Natural killer cell (primary cell): ENCODE measurements at regions not wholly inside any gene's neighbourhood (a gene's known extent, or its start where the extent isn't known, plus 50 kb on each side); places are given as distances from the start of the nearest gene placed in this dataset.

ENCODE experiments used
- ATAC-seq, 3 donors: fragments of 150-1000 bp in 2 of 3; fragments of 200-7000 bp in 1 of 3; cut with Tn5 transposase; 1 replicate in 1 of 3; 2 replicates in 2 of 3; pipeline ENCODE4 v1.10.0; 2021; ENCODE audit warnings: mild to moderate bottlenecking in 2 of 3, moderate library complexity in 2 of 3
- DNase-seq, 2 donors: peaks; one replicate each; pipeline versions ENCODE4 v3.0.0 to v3.0.0-alpha.2; 2013 to 2021; ENCODE audit warnings: mixed read lengths in 1 of 2
- H3K27ac ChIP-seq: one replicate; pipeline ENCODE4 v1.5.1; 2013; ENCODE audit warnings: mild to moderate bottlenecking, low read length
- H3K27me3 ChIP-seq: one replicate; pipeline ENCODE4 v1.6.1; 2013; ENCODE audit warnings: low read length; ENCODE audit not compliant: control insufficient read depth, insufficient read depth
- H3K36me3 ChIP-seq: one replicate; pipeline ENCODE4 v1.6.1; 2013; ENCODE audit warnings: low read length; ENCODE audit not compliant: control insufficient read depth, insufficient read depth
- H3K4me1 ChIP-seq: one replicate; pipeline ENCODE4 v1.6.1; 2013; ENCODE audit warnings: low read length; ENCODE audit not compliant: control insufficient read depth, insufficient read depth
- H3K4me3 ChIP-seq: one replicate; pipeline ENCODE4 v1.5.1; 2013; ENCODE audit warnings: low read length
- H3K9me3 ChIP-seq: one replicate; pipeline ENCODE4 v1.6.1; 2013; ENCODE audit warnings: low read length; ENCODE audit not compliant: control insufficient read depth, insufficient read depth
- H3K27ac Mint-ChIP-seq, 2 donors: one replicate each; pipeline ENCODE4 v1.8.0; 2022; ENCODE audit warnings: mild to moderate bottlenecking in 2 of 2, mixed read lengths in 2 of 2, moderate library complexity in 1 of 2
- H3K27me3 Mint-ChIP-seq, 2 donors: one replicate each; pipeline ENCODE4 v1.8.0; 2022; ENCODE audit warnings: low read depth in 2 of 2, mixed read lengths in 2 of 2
- H3K36me3 Mint-ChIP-seq: one replicate; pipeline ENCODE4 v1.8.0; 2022; ENCODE audit warnings: mixed read lengths
- H3K4me1 Mint-ChIP-seq, 2 donors: one replicate each; pipeline ENCODE4 v1.8.0; 2022; ENCODE audit warnings: mixed read lengths in 2 of 2
- H3K4me3 Mint-ChIP-seq: one replicate; pipeline ENCODE4 v1.8.0; 2022; ENCODE audit warnings: mild to moderate bottlenecking, moderate library complexity, mixed read lengths
- H3K9me3 Mint-ChIP-seq, 2 donors: one replicate each; pipeline ENCODE4 v1.8.0; 2022; ENCODE audit warnings: mixed read lengths in 2 of 2
- CTCF ChIP-seq: fragments of 200-600 bp; IDR thresholded peaks from one replicate; pipeline ENCODE4 v1.8.0; 2022; ENCODE audit warnings: antibody characterized with exemption
- WGBS: methylation state at CpG from one replicate; pipeline ENCODE4 v1.1.7; 2013; ENCODE audit warnings: missing lambda C conversion rate; ENCODE audit not compliant: insufficient coverage; 5-methylcytosine and 5-hydroxymethylcytosine counted together
- intact Hi-C: fragments of 100-400 bp; cut with micrococcal nuclease; formaldehyde crosslinking; loops from one replicate; pipeline ENCODE4 v1.14.2; 2022

- Mint-ChIP-seq H3K9me3 (peaks cover 19 to 25% of the 10 kb centered on the region in 2 donors), H3K4me1 (no peaks in the 10 kb centered on the region), H3K36me3 (peaks cover 8% of the 10 kb centered on the region), H3K27ac (no peak overlapping the region), H3K27me3 (no peaks in the 10 kb centered on the region), H3K4me3 (no peak overlapping the region)
- DNase-seq, result no peak
- no peak overlapping the region for H3K4me3 ChIP-seq
- WGBS, result 48% methylated on average over 2 of the region's 3 CpGs
- no peak for TF ChIP-seq CTCF
- no peaks in the 10 kb centered on the region for H3K27me3 ChIP-seq
- H3K9me3 ChIP-seq, result peaks cover 6% of the 10 kb centered on the region
- ATAC-seq, result no peak
- no peaks in the 10 kb centered on the region for H3K4me1 ChIP-seq
- intact Hi-C loops, result no loop called here
- no peaks in the 10 kb centered on the region for H3K36me3 ChIP-seq
- H3K27ac ChIP-seq, result no peak overlapping the region
Observed at GRCh38 chr7:153581419-153581818, 470.8 kb upstream of the DPP6 start.

GRCh38 chr7:153584132-153584531 is 468.1 kb upstream of the DPP6 start:
- Mint-ChIP-seq H3K27me3 (no peaks in the 10 kb centered on the region), H3K36me3 (no peaks in the 10 kb centered on the region), H3K27ac (no peak overlapping the region), H3K4me3 (no peak overlapping the region), H3K4me1 (no peaks in the 10 kb centered on the region), H3K9me3 (peaks cover 5 to 8% of the 10 kb centered on the region in 2 donors)
- no peaks in the 10 kb centered on the region for H3K36me3 ChIP-seq
- H3K27ac ChIP-seq, result no peak overlapping the region
- H3K4me3 ChIP-seq, result no peak overlapping the region
- intact Hi-C loops, result no loop called here
- peaks cover 13% of the 10 kb centered on the region for H3K9me3 ChIP-seq
- TF ChIP-seq CTCF, result no peak
- DNase-seq, result no peak
- WGBS, result 100% methylated on average over 2 of the region's 3 CpGs
- H3K4me1 ChIP-seq, result no peaks in the 10 kb centered on the region
- no peak for ATAC-seq
- H3K27me3 ChIP-seq, result no peaks in the 10 kb centered on the region

GRCh38 chr7:153588586-153588985 is 463.6 kb upstream of the DPP6 start:
- Mint-ChIP-seq H3K4me3 (no peak overlapping the region), H3K9me3 (peaks cover 2 to 9% of the 10 kb centered on the region in 2 donors), H3K4me1 (no peaks in the 10 kb centered on the region), H3K27ac (no peak overlapping the region), H3K27me3 (no peaks in the 10 kb centered on the region), H3K36me3 (no peaks in the 10 kb centered on the region)
- H3K4me1 ChIP-seq, result no peaks in the 10 kb centered on the region
- no peak overlapping the region for H3K4me3 ChIP-seq
- no peak for DNase-seq
- no peaks in the 10 kb centered on the region for H3K27me3 ChIP-seq
- 90% methylated on average over 5 of the region's 5 CpGs for WGBS
- intact Hi-C loops, result no loop called here
- peaks cover 25% of the 10 kb centered on the region for H3K9me3 ChIP-seq
- ATAC-seq, result no peak
- no peak for TF ChIP-seq CTCF
- H3K27ac ChIP-seq, result no peak overlapping the region
- no peaks in the 10 kb centered on the region for H3K36me3 ChIP-seq

- WGBS, result 81% methylated on average over 16 of the region's 16 CpGs
- ATAC-seq, result no peak
Observed at GRCh38 chr7:153590136-153590535, 462.1 kb upstream of the DPP6 start.

More at GRCh38 chr7:153590136-153590535, 462.1 kb upstream of the DPP6 start:
- intact Hi-C loops, result no loop called here
- no peak overlapping the region for H3K4me3 ChIP-seq
- H3K36me3 ChIP-seq, result no peaks in the 10 kb centered on the region
- Mint-ChIP-seq H3K27me3 (no peaks in the 10 kb centered on the region), H3K36me3 (no peaks in the 10 kb centered on the region), H3K9me3 (peaks cover 0 to 9% of the 10 kb centered on the region in 2 donors), H3K4me1 (no peaks in the 10 kb centered on the region), H3K27ac (no peak overlapping the region), H3K4me3 (no peak overlapping the region)
- no peaks in the 10 kb centered on the region for H3K4me1 ChIP-seq
- H3K27ac ChIP-seq, result no peak overlapping the region
- H3K27me3 ChIP-seq, result no peaks in the 10 kb centered on the region
- H3K9me3 ChIP-seq, result peaks cover 22% of the 10 kb centered on the region
- DNase-seq, result no peak
- TF ChIP-seq CTCF, result no peak
